ENCODE measurements at regions not wholly inside any gene's neighbourhood (a gene's known extent, or its start where the extent isn't known, plus 50 kb on each side); places are given as distances from the start of the nearest gene placed in this dataset.
"Not testable (repeated sequence)": the region's sequence is repeated elsewhere in the genome, so short reads cannot be mapped to it uniquely, and the experiment has no call there.

- no peak for TF ChIP-seq CTCF (IDR thresholded peaks at IDR 0.05; ENCODE audit: extremely low read depth, missing control alignments)
- no peak for DNase-seq (ENCODE audit: low spot score)
These were observed 150.6 kb downstream of the RHOU start for GRCh38 chr1:228885845-228886244.

GRCh38 chr1:228887101-228887500 lies 151.8 kb downstream of the RHOU start:
- TF ChIP-seq CTCF (IDR thresholded peaks at IDR 0.05; ENCODE audit: extremely low read depth, missing control alignments): no peak
- DNase-seq (ENCODE audit: low spot score): no peak

- DNase-seq (ENCODE audit: low spot score): no peak
- TF ChIP-seq CTCF (IDR thresholded peaks at IDR 0.05; ENCODE audit: extremely low read depth, missing control alignments): no peak
These were observed 152.7 kb downstream of the RHOU start for GRCh38 chr1:228887960-228888359.

- DNase-seq (ENCODE audit: low spot score): no peak
- TF ChIP-seq CTCF (IDR thresholded peaks at IDR 0.05; ENCODE audit: extremely low read depth, missing control alignments): no peak
These were observed 154.0 kb downstream of the RHOU start for GRCh38 chr1:228889289-228889688.

GRCh38 chr1:228891272-228892034 lies 156.2 kb downstream of the RHOU start:
- no peak for TF ChIP-seq CTCF (IDR thresholded peaks at IDR 0.05; ENCODE audit: extremely low read depth, missing control alignments)
- no peak for DNase-seq (ENCODE audit: low spot score)

GRCh38 chr1:228892200-228892599 lies 156.9 kb downstream of the RHOU start:
- not testable (repeated sequence) for DNase-seq (ENCODE audit: low spot score)

- TF ChIP-seq CTCF (IDR thresholded peaks at IDR 0.05; ENCODE audit: extremely low read depth, missing control alignments): no peak
- no peak for DNase-seq (ENCODE audit: low spot score)
These were observed 159.2 kb downstream of the RHOU start for GRCh38 chr1:228894442-228894989.

GRCh38 chr1:228897901-228898300 lies 162.6 kb downstream of the RHOU start:
- no peak for DNase-seq (ENCODE audit: low spot score)

More at GRCh38 chr1:228897901-228898300, 162.6 kb downstream of the RHOU start:
- no peak for TF ChIP-seq CTCF (IDR thresholded peaks at IDR 0.05; ENCODE audit: extremely low read depth, missing control alignments)

Measured in GM20000 (cell line).